GM12873 (cell line): ENCODE measurements at regions not wholly inside any gene's neighbourhood (a gene's known extent, or its start where the extent isn't known, plus 50 kb on each side); places are given as distances from the start of the nearest gene placed in this dataset.
A peak's percentile ranks its signal among the peaks of the same experiment; 100 is the strongest.

ENCODE experiments used
- TF ChIP-seq, protein P1 (sequence below): IDR thresholded peaks from 2 replicates; pipeline ENCODE4 v1.5.1; 2012; ENCODE audit warnings: low read depth, mild to moderate bottlenecking, moderate library complexity, low read length, control low read depth; ENCODE audit not compliant: insufficient read depth; ENCODE audit errors: missing control alignments

DNA sequence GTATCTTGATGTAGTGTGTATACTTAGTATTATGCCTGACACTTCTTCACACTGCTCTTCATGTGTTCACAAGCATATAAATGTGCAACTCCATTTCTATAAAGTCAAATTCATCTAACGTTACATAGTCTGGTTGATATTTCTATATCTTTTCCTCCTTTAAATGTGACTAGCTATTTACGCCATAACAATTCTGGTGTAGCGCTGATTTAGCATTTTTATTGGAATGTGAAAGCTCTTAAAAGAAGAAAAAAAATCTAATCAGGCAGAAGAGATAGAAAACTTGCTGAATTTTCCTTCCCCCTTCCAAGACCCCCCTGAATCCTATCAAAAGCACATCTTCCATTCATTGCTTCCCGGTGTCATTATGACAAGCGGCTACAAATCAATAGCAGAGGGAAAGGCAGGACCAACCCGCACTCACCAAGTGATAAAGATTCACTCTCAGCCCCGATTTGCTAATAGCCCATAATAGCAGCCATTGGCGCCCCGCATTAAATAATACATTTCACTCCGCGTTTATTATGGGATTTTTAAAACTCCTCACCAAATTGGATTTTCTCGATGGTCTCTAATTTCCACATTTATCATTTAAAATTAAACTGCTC, 299.5 kb upstream of the PMFBP1 start:
- TF ChIP-seq, protein P1, sequence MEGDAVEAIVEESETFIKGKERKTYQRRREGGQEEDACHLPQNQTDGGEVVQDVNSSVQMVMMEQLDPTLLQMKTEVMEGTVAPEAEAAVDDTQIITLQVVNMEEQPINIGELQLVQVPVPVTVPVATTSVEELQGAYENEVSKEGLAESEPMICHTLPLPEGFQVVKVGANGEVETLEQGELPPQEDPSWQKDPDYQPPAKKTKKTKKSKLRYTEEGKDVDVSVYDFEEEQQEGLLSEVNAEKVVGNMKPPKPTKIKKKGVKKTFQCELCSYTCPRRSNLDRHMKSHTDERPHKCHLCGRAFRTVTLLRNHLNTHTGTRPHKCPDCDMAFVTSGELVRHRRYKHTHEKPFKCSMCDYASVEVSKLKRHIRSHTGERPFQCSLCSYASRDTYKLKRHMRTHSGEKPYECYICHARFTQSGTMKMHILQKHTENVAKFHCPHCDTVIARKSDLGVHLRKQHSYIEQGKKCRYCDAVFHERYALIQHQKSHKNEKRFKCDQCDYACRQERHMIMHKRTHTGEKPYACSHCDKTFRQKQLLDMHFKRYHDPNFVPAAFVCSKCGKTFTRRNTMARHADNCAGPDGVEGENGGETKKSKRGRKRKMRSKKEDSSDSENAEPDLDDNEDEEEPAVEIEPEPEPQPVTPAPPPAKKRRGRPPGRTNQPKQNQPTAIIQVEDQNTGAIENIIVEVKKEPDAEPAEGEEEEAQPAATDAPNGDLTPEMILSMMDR, result no peak

DNA sequence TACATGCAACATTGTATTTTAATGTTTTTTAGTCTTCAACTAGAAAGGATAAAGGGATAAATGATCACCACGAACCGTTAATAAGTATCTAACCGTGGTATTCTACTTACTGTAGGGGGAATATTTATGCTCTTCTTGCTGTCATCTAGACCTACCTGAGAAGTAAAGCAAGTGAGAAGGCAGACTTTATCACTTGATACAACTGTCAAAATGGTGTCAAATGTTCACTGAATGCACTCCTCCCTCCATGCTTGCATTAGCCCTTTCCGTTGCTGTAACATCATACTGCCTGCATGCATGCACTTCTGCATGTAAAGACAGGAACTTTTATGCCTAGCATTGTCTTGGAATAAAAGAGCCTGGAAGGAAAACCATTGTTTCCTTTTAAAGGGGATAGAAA, 298.6 kb upstream of the PMFBP1 start:
- TF ChIP-seq, protein P1, result no peak

DNA sequence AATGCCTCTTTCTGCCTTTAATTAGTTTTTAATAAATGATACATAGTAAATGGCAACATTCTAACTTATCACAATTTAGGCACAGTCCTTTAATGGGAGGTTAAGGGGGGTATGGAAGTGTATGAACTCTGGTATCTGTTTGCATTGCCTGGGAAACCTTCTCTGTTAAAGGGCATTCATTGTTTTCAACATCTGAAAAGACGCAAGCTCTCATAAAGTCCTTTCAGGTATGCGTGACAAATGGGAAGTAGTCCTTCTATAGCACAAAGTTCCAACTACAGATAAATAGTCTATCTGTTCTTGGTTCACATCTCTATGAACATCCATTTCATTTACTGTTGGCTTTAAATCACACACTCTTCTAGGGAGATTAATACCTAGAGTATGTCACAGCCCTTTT, 298.0 kb upstream of the PMFBP1 start:
- TF ChIP-seq, protein P1, result no peak

DNA sequence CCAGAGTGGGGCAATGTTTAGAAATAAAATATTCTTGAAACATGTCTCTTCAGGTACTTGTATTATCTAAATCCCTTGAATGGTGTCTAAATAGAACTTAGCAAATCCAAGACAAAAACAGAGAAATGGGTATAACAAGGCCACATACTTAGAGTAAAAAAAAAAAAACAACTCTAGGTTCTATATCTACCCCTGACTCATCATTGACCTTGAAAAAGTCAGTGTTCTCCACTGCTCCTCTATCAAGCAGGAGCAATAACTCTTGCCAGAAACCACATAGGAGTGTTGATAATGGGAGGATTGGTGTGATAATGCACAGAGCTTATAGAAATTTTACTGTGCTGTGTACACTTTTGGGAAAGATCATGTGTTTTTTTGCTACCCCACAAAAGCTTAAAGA, 296.6 kb upstream of the PMFBP1 start:
- TF ChIP-seq, protein P1, result no peak

DNA sequence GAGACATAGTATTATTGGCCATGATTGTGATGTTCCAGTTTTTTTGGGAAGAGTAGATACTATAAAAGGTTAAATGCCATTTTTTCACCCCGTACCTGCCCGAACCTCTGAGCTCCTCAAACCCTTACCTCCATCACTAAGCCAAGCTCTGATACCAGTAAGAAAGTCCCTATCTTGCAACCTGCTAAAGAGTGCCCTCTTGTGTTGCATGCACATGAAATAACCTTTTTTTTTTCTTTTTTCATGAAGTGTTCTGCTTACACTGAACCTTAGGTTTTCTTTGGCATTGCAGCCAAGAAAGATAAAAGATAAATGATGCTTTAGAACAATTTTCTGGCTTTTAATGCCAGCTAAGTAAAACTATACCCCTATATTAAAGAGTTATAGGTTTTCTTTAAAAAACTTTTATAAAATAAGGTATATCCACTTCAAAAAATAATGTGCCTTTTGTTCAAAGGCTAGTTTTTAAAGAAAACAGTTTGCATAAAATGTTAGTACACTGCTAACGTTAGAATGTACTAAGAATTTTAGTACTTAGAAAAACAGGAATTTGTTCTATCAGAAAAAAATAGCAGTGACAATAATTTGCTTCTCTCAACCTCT, 295.3 kb upstream of the PMFBP1 start:
- TF ChIP-seq, protein P1, result peak; percentile 62

DNA sequence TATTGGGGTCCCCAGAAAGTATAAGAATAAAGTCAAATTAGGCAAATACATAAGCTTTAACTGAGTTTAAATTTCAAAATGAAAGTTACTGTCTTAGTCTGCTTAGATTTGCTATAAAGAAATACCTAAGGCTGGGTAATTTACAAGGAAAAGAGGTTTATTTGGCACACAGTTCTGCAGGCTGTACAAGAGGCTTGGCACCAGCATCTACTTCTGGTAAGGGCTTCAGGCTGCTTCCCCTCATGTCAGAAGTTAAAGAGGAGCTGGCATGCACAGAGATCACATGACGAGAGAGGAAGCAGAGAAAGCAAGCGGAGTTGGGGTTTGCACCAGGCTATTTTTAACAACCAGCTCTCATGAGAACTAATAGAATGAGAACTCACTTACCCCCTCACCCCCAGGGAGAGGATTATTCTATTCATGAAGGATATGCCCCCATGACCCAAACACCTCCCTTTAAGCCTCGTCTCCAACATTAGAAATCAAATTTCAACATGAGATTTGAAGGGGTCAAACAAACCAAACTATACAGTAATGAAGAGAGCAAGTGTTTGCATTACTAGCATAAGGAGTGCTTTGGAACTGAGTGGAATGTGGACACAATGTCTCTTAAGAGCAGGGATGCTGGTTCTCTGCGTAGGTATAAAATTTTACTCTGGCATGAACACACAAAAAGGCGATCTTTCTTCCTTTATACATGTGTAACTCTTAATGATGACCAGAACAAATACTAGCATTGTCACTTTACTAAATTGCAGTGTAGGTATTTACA, 292.8 kb upstream of the PMFBP1 start:
- TF ChIP-seq, protein P1, result no peak

DNA sequence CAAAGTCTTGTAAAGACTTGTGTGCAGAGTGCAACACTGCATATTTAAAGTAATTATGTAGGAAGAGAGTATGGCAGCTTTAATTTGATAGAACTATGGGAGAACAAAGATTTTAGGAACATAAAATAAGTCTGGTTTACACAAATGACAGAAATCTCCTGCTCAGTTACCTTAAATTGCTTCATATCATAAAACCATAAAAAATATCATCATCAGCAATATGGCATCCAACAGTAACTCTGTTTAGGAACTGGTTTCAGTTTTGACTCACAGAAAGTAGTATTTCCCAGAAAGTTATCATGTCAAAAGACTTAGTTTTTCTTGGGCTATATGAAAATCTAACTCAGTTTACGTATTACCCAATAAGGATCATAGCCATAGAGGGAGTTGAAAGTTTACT, 292.1 kb upstream of the PMFBP1 start:
- TF ChIP-seq, protein P1, result no peak
